ENCODE measurements at regions not wholly inside any gene's neighbourhood (a gene's known extent, or its start where the extent isn't known, plus 50 kb on each side); places are given as distances from the start of the nearest gene placed in this dataset.
"Not testable (repeated sequence)": the region's sequence is repeated elsewhere in the genome, so short reads cannot be mapped to it uniquely, and the experiment has no call there.

GRCh38 chr16:63776437-63776836, 1345.4 kb downstream of the CDH11 start:
- Mint-ChIP-seq H3K4me3 (no peak overlapping the region), H3K9me3 (no peaks in the 10 kb centered on the region), H3K36me3 (ENCODE audit: low read depth) (no peaks in the 10 kb centered on the region), H3K4me1 (peaks cover 3% of the 10 kb centered on the region), H3K27me3 (ENCODE audit: low read depth) (no peaks in the 10 kb centered on the region), H3K27ac (no peak overlapping the region)
- no peak for TF ChIP-seq CTCF (IDR thresholded peaks at IDR 0.05; ENCODE audit: unreplicated experiment in 3 of 3)

- Mint-ChIP-seq H3K27me3 (ENCODE audit: low read depth) (no peaks in the 10 kb centered on the region), H3K9me3 (no peaks in the 10 kb centered on the region), H3K4me1 (peaks cover 3% of the 10 kb centered on the region), H3K4me3 (no peak overlapping the region), H3K36me3 (ENCODE audit: low read depth) (no peaks in the 10 kb centered on the region), H3K27ac (no peak overlapping the region)
- TF ChIP-seq CTCF (IDR thresholded peaks at IDR 0.05; ENCODE audit: unreplicated experiment in 3 of 3), result no peak
Observed at GRCh38 chr16:63776034-63776433, 1345.8 kb downstream of the CDH11 start.

DNA sequence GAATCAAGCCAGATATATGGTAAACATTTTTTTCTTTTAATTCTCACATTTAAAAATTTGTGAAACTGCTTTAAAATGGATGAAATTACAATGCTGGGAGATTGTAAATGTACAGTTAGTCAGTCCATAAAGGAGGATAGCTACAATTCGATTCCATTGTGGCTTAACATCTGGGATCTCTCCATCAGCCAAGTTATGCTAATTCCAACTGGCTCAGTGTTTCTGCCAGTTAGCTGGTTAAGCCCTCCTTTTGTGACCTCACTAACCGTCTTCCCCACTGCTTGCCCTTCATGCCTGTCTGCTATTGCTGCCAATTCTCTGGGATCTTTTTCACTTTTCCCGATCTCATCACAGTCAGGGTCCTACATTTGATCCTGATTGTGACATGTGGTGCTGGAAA, 1347.6 kb downstream of the CDH11 start:
- Mint-ChIP-seq H3K27ac (no peak overlapping the region), H3K4me3 (no peak overlapping the region), H3K9me3 (no peaks in the 10 kb centered on the region), H3K27me3 (ENCODE audit: low read depth) (no peaks in the 10 kb centered on the region), H3K4me1 (peaks cover 3% of the 10 kb centered on the region), H3K36me3 (ENCODE audit: low read depth) (no peaks in the 10 kb centered on the region)
- no peak for TF ChIP-seq CTCF (IDR thresholded peaks at IDR 0.05; ENCODE audit: unreplicated experiment in 3 of 3)

DNA sequence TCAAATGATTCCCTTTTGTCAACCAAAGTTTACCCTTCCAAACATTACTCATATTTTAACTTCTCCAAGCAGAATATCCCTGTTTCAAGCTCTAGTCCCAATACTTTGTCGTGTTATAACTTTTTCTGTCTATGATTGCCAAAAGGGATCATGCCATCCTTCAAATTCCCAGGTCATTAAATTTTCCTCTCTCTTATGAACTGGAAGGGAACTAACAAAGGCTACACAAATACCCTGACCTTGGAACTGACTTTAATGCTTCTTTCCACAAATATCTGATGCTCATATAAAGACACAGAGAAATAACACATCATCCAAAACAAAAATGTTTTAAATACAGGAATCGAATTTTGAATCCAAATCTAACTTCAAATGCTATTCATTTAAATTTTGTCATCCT, 1352.7 kb downstream of the CDH11 start:
- Mint-ChIP-seq H3K9me3 (no peaks in the 10 kb centered on the region), H3K4me1 (no peaks in the 10 kb centered on the region), H3K4me3 (no peak overlapping the region), H3K36me3 (ENCODE audit: low read depth) (no peaks in the 10 kb centered on the region), H3K27ac (no peak overlapping the region), H3K27me3 (ENCODE audit: low read depth) (no peaks in the 10 kb centered on the region)
- TF ChIP-seq CTCF (IDR thresholded peaks at IDR 0.05; ENCODE audit: unreplicated experiment in 3 of 3), result no peak

- H3K4me1 Mint-ChIP-seq, result not testable (repeated sequence)
Observed at GRCh38 chr16:63760246-63760645, 1361.6 kb downstream of the CDH11 start.

GRCh38 chr16:63752347-63752746, 1369.5 kb downstream of the CDH11 start:
- TF ChIP-seq CTCF (IDR thresholded peaks at IDR 0.05; ENCODE audit: unreplicated experiment in 3 of 3), result no peak
- no peaks in the 10 kb centered on the region for H3K36me3 Mint-ChIP-seq (ENCODE audit: low read depth)
- peaks cover 7% of the 10 kb centered on the region for H3K9me3 Mint-ChIP-seq
- no peak overlapping the region for H3K4me3 Mint-ChIP-seq
- peaks cover 11% of the 10 kb centered on the region for H3K4me1 Mint-ChIP-seq
- H3K27me3 Mint-ChIP-seq (ENCODE audit: low read depth), result no peaks in the 10 kb centered on the region
- H3K27ac Mint-ChIP-seq, result no peak overlapping the region

More at GRCh38 chr16:63760246-63760645, 1361.6 kb downstream of the CDH11 start:
- not testable (repeated sequence) for H3K36me3 Mint-ChIP-seq (ENCODE audit: low read depth); H3K4me3 Mint-ChIP-seq; H3K27ac Mint-ChIP-seq; H3K9me3 Mint-ChIP-seq; H3K27me3 Mint-ChIP-seq (ENCODE audit: low read depth)

Measured in nephron (organoid).